ENCODE measurements at regions not wholly inside any gene's neighbourhood (a gene's known extent, or its start where the extent isn't known, plus 50 kb on each side); places are given as distances from the start of the nearest gene placed in this dataset.

GRCh38 chr12:4107436-4107878 lies 166.1 kb upstream of the CCND2 start:
- no CpG with 5 or more reads among the region's 6 CpGs for WGBS (ENCODE audit: insufficient coverage)
- Mint-ChIP-seq H3K36me3 (no peaks in the 10 kb centered on the region), H3K4me3 (peak overlapping the region; percentile 72 to 83), H3K9me3 (peaks cover 0 to 2% (median 0%) of the 10 kb centered on the region in 7 donors), H3K27me3 (ENCODE audit: low read depth in 3 of 3) (peaks cover 5 to 21% (median 12%) of the 10 kb centered on the region in 3 donors), H3K4me1 (peaks cover 33% of the 10 kb centered on the region), H3K27ac (peak overlapping the region; percentile 7 to 85 (median 58))
- peak overlapping the region; percentile 6 for H2AFZ ChIP-seq (ENCODE audit: insufficient read depth, low read depth, low read length, poor library complexity, severe bottlenecking)
- peak overlapping the region; percentile 65 for H3K4me2 ChIP-seq (replicated peaks; ENCODE audit: extremely low read depth, low read length, poor library complexity, severe bottlenecking)
- H3K4me3 ChIP-seq (replicated peaks in 1 of 3; ENCODE audit: low read depth in 2 of 3, low read length in 3 of 3): peak overlapping the region in 1 of 3 experiments; percentile 54
- H3K79me2 ChIP-seq (ENCODE audit: insufficient read depth, low read length): no peaks in the 10 kb centered on the region
- no peak overlapping the region for H3K9ac ChIP-seq (ENCODE audit: insufficient read depth, low read length, poor library complexity, severe bottlenecking)
- H3K4me1 ChIP-seq (ENCODE audit: control insufficient read depth in 1 of 2, insufficient read depth in 2 of 2, low read length in 2 of 2): peaks cover 16 to 20% of the 10 kb centered on the region in 2 donors
- no peaks in the 10 kb centered on the region for H4K20me1 ChIP-seq (ENCODE audit: insufficient read depth, low read length)
- H3K27ac ChIP-seq (ENCODE audit: low read depth in 1 of 2, low read length in 2 of 2): no peak overlapping the region
- peak; percentile 82 to 93 (median 89) for DNase-seq
- no peaks in the 10 kb centered on the region for H3K9me3 ChIP-seq (replicated peaks in 1 of 2; ENCODE audit: control insufficient read depth in 1 of 2, insufficient read depth in 1 of 2, low read length in 2 of 2)
- peaks cover 0 to 4% of the 10 kb centered on the region in 2 donors for H3K27me3 ChIP-seq (ENCODE audit: control insufficient read depth in 2 of 2, insufficient read depth in 2 of 2, low read length in 2 of 2)
- peak; percentile 83 for TF ChIP-seq CTCF (IDR thresholded peaks at IDR 0.05)
- H3K36me3 ChIP-seq (replicated peaks in 1 of 2; ENCODE audit: control insufficient read depth in 1 of 2, insufficient read depth in 2 of 2, low read length in 2 of 2): no peaks in the 10 kb centered on the region
- intact Hi-C loops (cut with micrococcal nuclease): loop anchor here (5.0 kb wide), 2 partner anchors 40 to 170 kb away; no protein-coding TSS in a partner anchor

GRCh38 chr12:4106621-4107020 lies 166.9 kb upstream of the CCND2 start:
- DNase-seq: no peak
- Mint-ChIP-seq H3K4me1 (peaks cover 32% of the 10 kb centered on the region), H3K27me3 (ENCODE audit: low read depth in 3 of 3) (peaks cover 5 to 16% (median 7%) of the 10 kb centered on the region in 3 donors), H3K4me3 (peak overlapping the region in 1 of 2 donors; percentile 52), H3K9me3 (peaks cover 0 to 2% (median 0%) of the 10 kb centered on the region in 7 donors), H3K36me3 (no peaks in the 10 kb centered on the region), H3K27ac (no peak overlapping the region)
- Histone ChIP-seq H3K4me3 (replicated peaks in 1 of 3; ENCODE audit: low read depth in 2 of 3, low read length in 3 of 3) (no peak overlapping the region), H3K27me3 (ENCODE audit: control insufficient read depth in 2 of 2, insufficient read depth in 2 of 2, low read length in 2 of 2) (peaks cover 2 to 4% of the 10 kb centered on the region in 2 donors), H3K9me3 (replicated peaks in 1 of 2; ENCODE audit: control insufficient read depth in 1 of 2, insufficient read depth in 1 of 2, low read length in 2 of 2) (no peaks in the 10 kb centered on the region), H3K79me2 (ENCODE audit: insufficient read depth, low read length) (no peaks in the 10 kb centered on the region), H2AFZ (ENCODE audit: insufficient read depth, low read depth, low read length, poor library complexity, severe bottlenecking) (no peak overlapping the region), H3K4me1 (ENCODE audit: control insufficient read depth in 1 of 2, insufficient read depth in 2 of 2, low read length in 2 of 2) (peaks cover 15 to 19% of the 10 kb centered on the region in 2 donors), H3K27ac (ENCODE audit: low read depth in 1 of 2, low read length in 2 of 2) (no peak overlapping the region), H3K4me2 (replicated peaks; ENCODE audit: extremely low read depth, low read length, poor library complexity, severe bottlenecking) (no peak overlapping the region), H3K36me3 (replicated peaks in 1 of 2; ENCODE audit: control insufficient read depth in 1 of 2, insufficient read depth in 2 of 2, low read length in 2 of 2) (no peaks in the 10 kb centered on the region), H3K9ac (ENCODE audit: insufficient read depth, low read length, poor library complexity, severe bottlenecking) (no peak overlapping the region), H4K20me1 (ENCODE audit: insufficient read depth, low read length) (no peaks in the 10 kb centered on the region)
- TF ChIP-seq CTCF (IDR thresholded peaks at IDR 0.05): no peak
- intact Hi-C loops (cut with micrococcal nuclease): loop anchor here (5.0 kb wide), 2 partner anchors 41 to 171 kb away; no protein-coding TSS in a partner anchor
- 97% methylated on average over 3 of the region's 8 CpGs for WGBS (ENCODE audit: insufficient coverage)
